Stimulated activated CD8-positive, alpha-beta memory T cell treated with anti-CD3 and anti-CD28 coated beads, Interleukin-12 subunit alpha, Interleukin-12 subunit beta, amount 100 ng/mL, for 24 hours (primary cell): ENCODE measurements at regions not wholly inside any gene's neighbourhood (a gene's known extent, or its start where the extent isn't known, plus 50 kb on each side); places are given as distances from the start of the nearest gene placed in this dataset.

Experiments
- DNase-seq: peaks from one replicate; pipeline ENCODE4 v3.0.0-alpha.2; 2020; ENCODE audit errors: extremely low read depth

- DNase-seq = no peak
Measured at GRCh38 chr11:15769203-15769602, 587.1 kb downstream of the SOX6 start.

DNA sequence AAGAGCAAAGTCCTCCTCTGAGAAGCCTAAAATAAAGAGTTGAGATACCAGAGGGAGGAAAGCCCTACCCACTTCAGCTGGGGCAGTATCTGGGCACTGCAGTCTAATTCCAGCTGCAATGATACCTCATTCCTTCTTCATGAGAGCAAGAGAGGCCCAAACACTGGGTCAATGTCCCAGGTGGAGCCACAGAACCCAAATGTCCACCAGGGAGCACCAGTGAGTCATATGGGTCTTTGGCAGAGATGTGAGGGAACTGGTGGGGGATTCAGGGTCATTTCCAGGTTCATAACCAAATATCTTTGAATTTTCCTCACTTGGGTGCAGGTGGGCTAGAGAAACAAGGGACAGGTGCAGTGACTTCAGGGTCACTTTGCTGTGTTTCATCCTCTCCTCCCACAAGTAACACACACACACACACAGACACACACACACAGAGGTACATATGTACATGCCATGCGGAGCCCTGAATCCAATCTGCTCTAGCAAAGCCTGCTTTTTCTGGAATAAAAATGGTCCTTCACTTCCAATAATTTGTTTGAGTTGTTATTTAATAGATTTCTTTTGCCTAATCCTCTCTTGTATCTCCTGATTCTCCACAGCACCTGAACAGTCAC, 585.4 kb downstream of the SOX6 start:
- no peak for DNase-seq

- DNase-seq = no peak
Measured at GRCh38 chr11:15772547-15772946, 583.8 kb downstream of the SOX6 start.

- no peak for DNase-seq
Measured at GRCh38 chr11:15772981-15773380, 583.4 kb downstream of the SOX6 start.

DNA sequence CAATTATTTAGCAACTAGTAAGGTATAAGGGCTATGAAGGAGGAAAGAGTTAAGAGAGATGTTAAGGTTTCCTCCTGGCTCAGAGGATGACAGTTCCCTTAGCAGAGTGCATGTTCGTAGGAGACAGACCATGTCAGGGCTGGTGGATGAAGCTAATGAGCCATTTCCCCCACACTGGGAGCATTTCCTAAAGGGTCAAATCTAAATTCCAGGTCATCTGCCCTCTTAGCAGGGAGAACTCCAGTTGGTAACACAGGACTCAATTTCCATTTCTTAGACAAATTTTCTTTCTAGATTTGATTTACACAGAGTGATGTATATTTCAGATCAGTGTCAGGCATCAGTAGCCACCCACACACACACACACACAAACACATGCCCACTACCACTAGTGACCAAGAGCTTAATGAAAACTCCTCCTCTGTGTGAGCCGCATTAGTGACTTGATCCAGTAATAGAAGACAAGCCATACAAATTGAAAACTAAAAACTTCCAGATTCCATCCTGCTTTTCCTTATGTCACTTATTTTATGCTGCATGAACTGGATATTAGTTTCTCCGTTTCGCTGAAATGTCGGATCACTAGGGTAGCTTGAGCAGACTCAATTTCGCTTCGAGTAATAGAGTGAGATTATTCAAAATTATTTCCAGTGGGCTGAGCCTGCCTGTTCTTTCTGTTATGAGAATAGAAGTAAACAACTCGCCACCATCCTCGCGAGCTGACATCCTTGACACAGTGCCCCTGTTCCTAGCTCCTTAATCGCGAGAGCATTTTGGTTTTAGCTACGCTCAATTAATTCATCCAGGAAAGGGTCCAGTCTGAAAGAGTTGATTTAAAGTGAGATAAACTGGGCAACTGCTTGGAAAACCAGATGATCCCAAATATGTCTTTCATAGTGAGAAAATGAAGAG, 582.6 kb downstream of the SOX6 start:
- no peak for DNase-seq

- no peak for DNase-seq
Measured at GRCh38 chr11:15774388-15774939, 581.9 kb downstream of the SOX6 start.

DNA sequence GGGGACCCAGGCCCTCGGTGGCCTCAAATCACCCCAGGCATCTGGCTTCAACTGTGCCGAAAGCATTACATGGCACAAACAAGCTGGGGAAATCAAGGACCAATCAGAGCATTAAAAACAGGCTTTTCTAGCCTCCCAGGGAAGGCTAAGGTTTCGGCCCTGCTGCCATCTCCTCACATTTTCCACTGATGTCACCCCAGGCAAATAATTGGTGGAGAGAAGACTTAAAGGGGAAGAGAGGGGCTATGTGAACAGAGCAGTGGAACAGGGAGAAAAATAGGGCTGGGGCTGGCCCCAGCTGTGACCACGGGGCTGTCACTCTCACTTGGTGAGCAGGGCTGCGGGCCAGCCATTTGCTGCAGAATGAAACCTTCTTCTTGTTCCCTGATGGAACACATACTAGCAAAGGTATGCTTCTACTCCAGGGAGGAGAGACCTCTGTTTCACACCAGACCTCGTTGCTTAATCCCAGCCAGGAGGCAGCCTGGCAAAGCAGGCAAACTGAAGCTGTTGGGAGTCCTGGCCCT, 581.3 kb downstream of the SOX6 start:
- no peak for DNase-seq

GRCh38 chr11:15775797-15776196, 580.5 kb downstream of the SOX6 start:
- DNase-seq = no peak

DNA sequence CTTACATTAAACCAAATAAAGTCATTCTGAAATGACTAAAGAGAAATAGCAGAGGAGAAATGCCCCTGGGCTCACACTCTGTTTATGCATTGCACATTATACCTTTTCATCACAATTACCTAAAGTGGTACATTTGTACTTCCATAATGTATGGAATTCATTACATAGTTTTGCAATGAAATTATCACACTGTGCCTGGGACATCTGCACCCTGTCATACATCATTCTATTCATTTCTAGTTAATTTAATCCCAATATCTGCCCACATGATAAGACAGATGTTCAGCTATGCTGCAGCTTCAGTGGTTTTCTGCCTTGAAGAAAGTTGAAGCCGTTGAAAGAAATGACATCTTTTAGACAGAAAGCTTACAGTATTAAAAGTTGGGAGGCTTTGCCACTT, 580.0 kb downstream of the SOX6 start:
- no peak for DNase-seq

DNA sequence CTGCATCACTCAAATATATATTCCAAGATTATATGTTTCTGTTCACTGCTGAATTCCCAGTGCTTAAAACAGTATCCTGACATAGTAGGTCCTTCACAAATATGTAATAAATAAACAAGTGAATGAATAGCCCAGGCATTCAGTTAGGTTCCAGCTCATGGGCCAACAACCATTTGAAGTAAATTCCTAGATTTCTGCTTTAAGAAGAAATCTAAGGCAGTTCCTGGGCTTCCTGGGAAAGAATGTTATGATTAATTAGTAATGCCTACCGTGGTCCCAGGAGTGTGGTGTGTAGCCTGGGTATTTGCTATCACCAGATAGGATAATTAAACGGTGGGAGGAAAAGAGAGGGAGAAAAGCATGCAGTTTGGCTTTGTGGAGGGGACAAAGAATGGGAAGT, 576.8 kb downstream of the SOX6 start:
- DNase-seq = no peak

DNA sequence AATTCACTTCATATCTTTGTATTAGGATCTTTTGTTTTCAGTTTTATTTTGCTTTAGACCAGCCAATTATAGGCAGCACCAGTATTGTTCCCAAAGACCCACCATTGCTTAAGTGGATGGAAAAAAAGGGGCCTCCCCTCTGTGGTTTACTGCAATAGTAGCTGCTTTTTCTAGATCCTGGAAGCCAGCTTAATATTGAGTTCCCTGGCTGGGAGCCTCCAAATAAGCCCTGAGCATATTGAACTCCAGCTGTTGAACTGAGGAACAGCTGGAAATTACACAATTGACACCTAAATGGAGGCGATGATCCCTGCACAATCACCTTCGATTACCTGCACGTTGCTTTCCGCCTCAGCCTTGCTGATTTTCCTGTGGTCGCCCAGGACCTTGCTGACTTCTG, 576.0 kb downstream of the SOX6 start:
- no peak for DNase-seq

- DNase-seq = no peak
Measured at GRCh38 chr11:15780837-15781236, 575.5 kb downstream of the SOX6 start.

DNA sequence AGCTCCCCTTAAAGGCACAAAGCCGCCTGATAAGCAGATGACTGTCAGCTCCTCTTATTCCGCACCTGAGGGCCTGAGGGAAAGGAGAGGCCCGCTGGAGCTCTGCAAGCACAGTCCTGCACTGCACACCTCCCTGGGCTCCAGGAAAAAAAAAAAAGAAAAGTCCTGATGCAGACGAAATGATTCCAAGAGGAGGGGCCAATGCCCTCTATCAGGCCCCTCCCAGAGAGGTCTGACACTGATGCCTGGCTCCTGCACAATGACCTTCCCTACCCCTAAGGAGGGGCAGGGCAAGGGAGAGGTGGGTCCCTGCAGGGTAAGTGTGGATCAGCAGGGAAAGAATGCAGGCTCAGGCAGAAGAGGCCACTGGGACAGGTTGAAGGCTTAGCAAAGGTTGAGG, 572.7 kb downstream of the SOX6 start:
- DNase-seq = no peak

- no peak for DNase-seq
Measured at GRCh38 chr11:15793043-15793996, 563.0 kb downstream of the SOX6 start.

DNA sequence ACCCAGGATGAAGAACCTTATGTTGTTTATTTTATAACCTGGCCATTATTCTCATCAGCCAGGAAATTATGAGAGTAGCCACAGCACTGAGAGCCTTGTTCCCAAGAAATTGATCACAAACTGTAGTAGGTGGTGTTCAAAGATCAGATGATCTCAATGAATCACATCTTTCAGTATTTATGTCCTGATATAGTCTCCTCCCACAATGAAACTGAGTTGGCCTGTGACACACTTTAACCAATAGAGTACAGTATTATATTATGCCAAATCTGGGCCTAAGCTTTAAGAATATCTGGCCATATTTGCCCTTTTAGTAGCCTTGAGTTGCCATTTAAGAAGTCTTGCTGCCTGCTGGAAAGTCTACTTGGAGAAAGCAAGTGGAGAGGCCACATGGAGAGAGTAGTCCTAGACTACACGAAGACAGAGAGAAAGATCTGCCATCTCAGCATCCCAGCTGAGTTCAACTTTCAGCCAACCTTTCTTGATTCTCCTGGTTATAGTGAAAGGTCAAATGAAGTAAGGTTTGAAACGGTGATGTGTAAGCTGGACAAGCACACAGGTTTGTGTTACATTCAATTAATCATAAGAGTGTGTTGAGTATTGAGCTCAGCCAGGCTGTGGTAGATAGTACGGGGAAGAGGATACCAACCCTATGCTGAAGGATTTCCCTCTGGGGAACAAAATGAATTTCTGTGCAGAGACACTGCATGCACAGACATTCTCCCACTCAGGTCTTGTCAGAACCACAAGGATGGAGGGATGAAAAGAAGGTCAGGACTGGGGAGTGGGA, 561.8 kb downstream of the SOX6 start:
- DNase-seq = no peak

GRCh38 chr11:15795378-15795777, 561.0 kb downstream of the SOX6 start:
- no peak for DNase-seq

GRCh38 chr11:15800111-15800800, 556.1 kb downstream of the SOX6 start:
- no peak for DNase-seq

- no peak for DNase-seq
Measured at GRCh38 chr11:15801126-15801525, 555.2 kb downstream of the SOX6 start.

DNA sequence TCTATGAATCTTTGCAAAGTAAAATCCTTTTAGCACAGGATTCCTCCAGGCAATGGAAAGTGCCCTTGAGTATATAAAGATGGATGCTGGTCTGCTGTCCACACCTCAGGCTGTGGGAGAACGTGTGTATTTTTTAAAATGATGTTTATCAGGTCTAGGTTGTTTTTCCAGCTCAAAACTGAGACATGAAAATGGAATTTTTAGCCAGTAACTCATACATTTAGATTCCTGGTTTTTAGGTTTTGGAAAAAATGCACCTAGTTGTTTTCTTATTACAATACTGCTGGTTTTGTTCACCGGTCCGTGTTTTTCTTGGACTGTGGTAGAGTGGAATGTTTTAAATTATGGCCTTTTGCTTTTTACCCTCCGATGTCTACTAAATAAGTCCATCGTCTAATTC, 554.7 kb downstream of the SOX6 start:
- no peak for DNase-seq

DNA sequence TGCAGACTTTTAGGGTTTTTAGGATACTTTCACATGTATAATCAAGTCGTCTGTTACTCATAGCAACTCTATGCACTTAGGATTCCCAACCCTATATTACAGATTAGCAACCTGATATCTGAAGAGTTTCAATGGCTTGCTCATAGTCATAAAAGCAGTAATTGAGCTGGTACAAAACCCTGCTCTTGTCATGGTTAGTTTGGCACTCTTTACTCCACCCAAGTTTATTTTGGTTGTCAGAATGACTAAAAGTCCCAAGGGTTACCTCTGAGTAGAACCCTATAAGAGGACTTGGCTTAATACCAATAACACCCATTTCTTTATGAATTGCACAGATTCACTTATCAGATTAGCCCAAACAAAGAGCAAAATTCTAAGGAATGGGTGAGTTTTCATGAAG, 550.6 kb downstream of the SOX6 start:
- no peak for DNase-seq
